GM12873 (cell line): ENCODE measurements at regions not wholly inside any gene's neighbourhood (a gene's known extent, or its start where the extent isn't known, plus 50 kb on each side); places are given as distances from the start of the nearest gene placed in this dataset.

Experiments used
- TF ChIP-seq, protein P1 (sequence below): IDR thresholded peaks from 2 replicates; pipeline ENCODE4 v1.5.1; 2012; ENCODE audit warnings: low read depth, mild to moderate bottlenecking, moderate library complexity, low read length, control low read depth; ENCODE audit not compliant: insufficient read depth; ENCODE audit errors: missing control alignments

GRCh38 chr20:4606051-4606450 is 80.2 kb upstream of the PRNP start:
- TF ChIP-seq, protein P1, sequence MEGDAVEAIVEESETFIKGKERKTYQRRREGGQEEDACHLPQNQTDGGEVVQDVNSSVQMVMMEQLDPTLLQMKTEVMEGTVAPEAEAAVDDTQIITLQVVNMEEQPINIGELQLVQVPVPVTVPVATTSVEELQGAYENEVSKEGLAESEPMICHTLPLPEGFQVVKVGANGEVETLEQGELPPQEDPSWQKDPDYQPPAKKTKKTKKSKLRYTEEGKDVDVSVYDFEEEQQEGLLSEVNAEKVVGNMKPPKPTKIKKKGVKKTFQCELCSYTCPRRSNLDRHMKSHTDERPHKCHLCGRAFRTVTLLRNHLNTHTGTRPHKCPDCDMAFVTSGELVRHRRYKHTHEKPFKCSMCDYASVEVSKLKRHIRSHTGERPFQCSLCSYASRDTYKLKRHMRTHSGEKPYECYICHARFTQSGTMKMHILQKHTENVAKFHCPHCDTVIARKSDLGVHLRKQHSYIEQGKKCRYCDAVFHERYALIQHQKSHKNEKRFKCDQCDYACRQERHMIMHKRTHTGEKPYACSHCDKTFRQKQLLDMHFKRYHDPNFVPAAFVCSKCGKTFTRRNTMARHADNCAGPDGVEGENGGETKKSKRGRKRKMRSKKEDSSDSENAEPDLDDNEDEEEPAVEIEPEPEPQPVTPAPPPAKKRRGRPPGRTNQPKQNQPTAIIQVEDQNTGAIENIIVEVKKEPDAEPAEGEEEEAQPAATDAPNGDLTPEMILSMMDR, result no peak

DNA sequence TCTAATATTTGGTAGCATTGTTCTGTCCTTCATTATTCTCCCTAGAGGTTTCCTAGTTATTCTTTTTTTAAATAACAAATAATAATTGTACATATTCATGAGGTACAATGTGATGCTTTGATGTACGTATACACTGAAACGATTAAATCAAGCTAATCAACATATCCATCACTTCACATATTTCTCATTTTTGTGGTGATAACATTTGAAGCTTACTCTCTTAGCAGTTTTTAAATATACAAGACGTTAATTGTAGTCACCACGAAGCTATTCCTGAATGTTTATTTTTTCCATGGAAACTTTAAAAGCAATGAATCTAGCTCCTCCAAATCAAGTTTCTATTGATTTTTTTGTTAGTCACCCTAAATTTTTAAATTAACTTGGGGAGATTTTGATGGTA is 81.1 kb upstream of the PRNP start:
- TF ChIP-seq, protein P1, result no peak

DNA sequence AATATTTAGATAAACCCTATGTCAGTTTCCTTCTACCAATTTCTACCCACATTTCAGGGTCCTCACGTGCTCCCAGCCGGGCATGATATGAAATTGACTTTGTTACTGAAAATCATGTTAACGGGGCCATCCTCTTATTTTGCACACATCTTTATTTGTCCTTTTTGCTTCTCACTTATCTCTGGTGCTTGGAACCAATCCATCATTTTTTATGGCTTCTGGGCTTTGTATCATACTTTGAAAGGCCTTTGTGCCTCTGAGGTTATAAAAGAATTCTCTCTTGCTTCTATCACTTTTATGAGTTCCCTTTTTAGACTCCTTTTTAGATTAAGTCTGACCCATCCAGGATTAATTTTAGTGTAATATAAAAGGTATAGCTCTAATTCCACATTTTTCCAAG is 81.7 kb upstream of the PRNP start:
- TF ChIP-seq, protein P1, result no peak

DNA sequence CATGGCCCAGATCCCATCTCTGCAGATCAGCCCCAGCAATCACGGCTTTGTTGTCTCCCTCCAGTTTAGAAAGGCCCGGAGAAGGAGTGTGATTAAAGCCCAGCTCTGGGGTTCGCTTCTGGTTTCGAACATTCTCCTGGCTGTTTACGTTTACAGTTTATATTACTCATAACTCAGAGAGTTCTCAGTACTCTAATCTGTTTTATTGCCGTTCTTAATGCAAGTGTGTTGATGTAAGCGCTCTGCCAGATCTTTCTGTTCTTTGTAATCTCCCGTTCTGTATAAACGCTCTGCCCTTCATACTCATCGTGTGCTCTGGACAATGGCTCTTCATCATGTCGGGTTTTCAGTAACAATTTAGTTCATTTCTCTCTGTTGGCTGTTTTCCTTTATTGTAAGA is 82.5 kb upstream of the PRNP start:
- TF ChIP-seq, protein P1, result no peak

DNA sequence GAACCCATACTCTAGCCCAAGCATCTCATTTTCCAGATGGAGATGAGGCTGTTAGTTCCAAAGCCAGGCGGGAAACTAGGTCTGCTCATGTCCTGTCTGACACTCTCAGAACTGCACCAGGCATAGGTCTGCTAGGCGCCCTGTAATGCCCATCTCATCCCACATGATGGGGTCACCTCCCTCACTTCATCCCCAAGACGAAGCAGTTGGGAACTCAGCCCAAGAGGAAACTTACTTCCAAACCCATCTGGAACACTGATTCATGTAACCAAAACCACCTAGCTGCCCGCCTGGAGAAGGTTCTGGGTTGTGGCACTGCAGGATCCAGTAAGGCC is 84.0 kb upstream of the PRNP start:
- TF ChIP-seq, protein P1, result no peak

- TF ChIP-seq, protein P1, result no peak
Observed at GRCh38 chr20:4601630-4602296, 84.5 kb upstream of the PRNP start.

- TF ChIP-seq, protein P1, result no peak
Observed at GRCh38 chr20:4600308-4601014, 85.8 kb upstream of the PRNP start.
